ENCODE measurements at regions not wholly inside any gene's neighbourhood (a gene's known extent, or its start where the extent isn't known, plus 50 kb on each side); places are given as distances from the start of the nearest gene placed in this dataset.

DNA sequence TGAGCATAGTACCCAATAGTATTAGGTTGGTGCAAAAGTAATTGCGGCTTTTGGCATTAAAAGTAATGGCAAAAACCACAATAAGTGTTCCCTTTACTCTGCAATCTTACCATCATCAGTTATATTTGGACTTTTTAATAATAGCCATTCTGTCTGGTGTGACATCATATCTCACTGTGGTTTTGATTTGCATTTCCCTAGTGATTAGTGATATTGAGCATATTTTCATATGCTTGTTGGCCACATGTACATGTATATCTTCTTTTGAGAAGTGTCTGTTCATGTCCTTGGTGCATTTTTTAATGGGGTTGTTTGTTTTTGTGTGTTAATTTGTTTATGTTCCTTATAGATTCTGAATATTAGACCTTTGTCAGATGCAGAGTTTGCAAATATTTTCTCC is 289.9 kb downstream of the FAM170A start:
- TF ChIP-seq POLR2A (IDR thresholded peaks at IDR 0.05), result no peak
- TF ChIP-seq, protein P1, sequence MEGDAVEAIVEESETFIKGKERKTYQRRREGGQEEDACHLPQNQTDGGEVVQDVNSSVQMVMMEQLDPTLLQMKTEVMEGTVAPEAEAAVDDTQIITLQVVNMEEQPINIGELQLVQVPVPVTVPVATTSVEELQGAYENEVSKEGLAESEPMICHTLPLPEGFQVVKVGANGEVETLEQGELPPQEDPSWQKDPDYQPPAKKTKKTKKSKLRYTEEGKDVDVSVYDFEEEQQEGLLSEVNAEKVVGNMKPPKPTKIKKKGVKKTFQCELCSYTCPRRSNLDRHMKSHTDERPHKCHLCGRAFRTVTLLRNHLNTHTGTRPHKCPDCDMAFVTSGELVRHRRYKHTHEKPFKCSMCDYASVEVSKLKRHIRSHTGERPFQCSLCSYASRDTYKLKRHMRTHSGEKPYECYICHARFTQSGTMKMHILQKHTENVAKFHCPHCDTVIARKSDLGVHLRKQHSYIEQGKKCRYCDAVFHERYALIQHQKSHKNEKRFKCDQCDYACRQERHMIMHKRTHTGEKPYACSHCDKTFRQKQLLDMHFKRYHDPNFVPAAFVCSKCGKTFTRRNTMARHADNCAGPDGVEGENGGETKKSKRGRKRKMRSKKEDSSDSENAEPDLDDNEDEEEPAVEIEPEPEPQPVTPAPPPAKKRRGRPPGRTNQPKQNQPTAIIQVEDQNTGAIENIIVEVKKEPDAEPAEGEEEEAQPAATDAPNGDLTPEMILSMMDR (IDR thresholded peaks at IDR 0.05), result no peak
